ENCODE measurements at regions not wholly inside any gene's neighbourhood (a gene's known extent, or its start where the extent isn't known, plus 50 kb on each side); places are given as distances from the start of the nearest gene placed in this dataset.
"Not testable (repeated sequence)": the region's sequence is repeated elsewhere in the genome, so short reads cannot be mapped to it uniquely, and the experiment has no call there.

DNA sequence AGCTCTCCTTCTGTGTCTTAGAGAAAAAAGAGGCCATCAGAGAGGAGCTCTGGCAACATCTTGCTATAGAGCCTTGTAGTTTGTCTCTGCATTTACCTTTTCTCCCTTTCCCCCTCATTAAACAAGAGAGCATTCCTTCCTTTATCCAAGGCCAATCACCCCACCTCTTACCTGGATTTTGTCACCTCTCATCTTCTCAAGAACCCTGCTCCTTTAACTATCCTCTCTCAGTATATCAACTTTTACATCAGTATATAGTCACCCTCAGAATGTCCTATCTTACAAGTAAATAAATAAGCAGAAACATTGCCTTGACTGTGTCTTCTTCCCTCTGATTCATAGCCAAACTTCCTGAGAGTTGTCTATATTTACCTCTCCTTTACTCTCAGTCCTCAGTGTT, 105.0 kb upstream of the SLC38A2 start:
- Histone ChIP-seq H3K4me1 (ENCODE audit: control insufficient read depth in 2 of 2, insufficient read depth in 2 of 2, low read length in 2 of 2) (peaks cover 8 to 15% of the 10 kb centered on the region in 2 donors), H3K27ac (ENCODE audit: low read depth in 2 of 2, low read length in 2 of 2) (no peak overlapping the region), H3K36me3 (ENCODE audit: control insufficient read depth in 2 of 2, insufficient read depth in 2 of 2, low read length in 2 of 2) (no peaks in the 10 kb centered on the region), H3K9me3 (ENCODE audit: control insufficient read depth in 2 of 2, low read length in 2 of 2) (no peaks in the 10 kb centered on the region), H3K27me3 (ENCODE audit: control insufficient read depth in 2 of 2, insufficient read depth in 2 of 2, low read length in 2 of 2) (no peaks in the 10 kb centered on the region), H3K4me3 (ENCODE audit: low read length in 2 of 2) (no peak overlapping the region), H3K9ac (ENCODE audit: low read depth in 1 of 2, low read length in 2 of 2) (no peak overlapping the region)

GRCh38 chr12:46475972-46476645, 103.5 kb upstream of the SLC38A2 start:
- Histone ChIP-seq H3K4me1 (ENCODE audit: control insufficient read depth in 2 of 2, insufficient read depth in 2 of 2, low read length in 2 of 2) (peaks cover 8 to 15% of the 10 kb centered on the region in 2 donors), H3K9me3 (ENCODE audit: control insufficient read depth in 2 of 2, low read length in 2 of 2) (no peaks in the 10 kb centered on the region), H3K36me3 (ENCODE audit: control insufficient read depth in 2 of 2, insufficient read depth in 2 of 2, low read length in 2 of 2) (no peaks in the 10 kb centered on the region), H3K27me3 (ENCODE audit: control insufficient read depth in 2 of 2, insufficient read depth in 2 of 2, low read length in 2 of 2) (no peaks in the 10 kb centered on the region), H3K27ac (ENCODE audit: low read depth in 2 of 2, low read length in 2 of 2) (no peak overlapping the region), H3K4me3 (ENCODE audit: low read length in 2 of 2) (no peak overlapping the region), H3K9ac (ENCODE audit: low read depth in 1 of 2, low read length in 2 of 2) (no peak overlapping the region)

GRCh38 chr12:46474385-46474784, 101.8 kb upstream of the SLC38A2 start:
- H3K9me3 ChIP-seq (ENCODE audit: control insufficient read depth in 2 of 2, low read length in 2 of 2); H3K27me3 ChIP-seq (ENCODE audit: control insufficient read depth in 2 of 2, insufficient read depth in 2 of 2, low read length in 2 of 2); H3K9ac ChIP-seq (ENCODE audit: low read depth in 1 of 2, low read length in 2 of 2); H3K4me3 ChIP-seq (ENCODE audit: low read length in 2 of 2); H3K36me3 ChIP-seq (ENCODE audit: control insufficient read depth in 2 of 2, insufficient read depth in 2 of 2, low read length in 2 of 2): not testable (repeated sequence)
- peaks cover 8 to 15% of the 10 kb centered on the region in 2 donors for H3K4me1 ChIP-seq (ENCODE audit: control insufficient read depth in 2 of 2, insufficient read depth in 2 of 2, low read length in 2 of 2)
- H3K27ac ChIP-seq (ENCODE audit: low read depth in 2 of 2, low read length in 2 of 2) = peak overlapping the region; percentile 53 to 85

DNA sequence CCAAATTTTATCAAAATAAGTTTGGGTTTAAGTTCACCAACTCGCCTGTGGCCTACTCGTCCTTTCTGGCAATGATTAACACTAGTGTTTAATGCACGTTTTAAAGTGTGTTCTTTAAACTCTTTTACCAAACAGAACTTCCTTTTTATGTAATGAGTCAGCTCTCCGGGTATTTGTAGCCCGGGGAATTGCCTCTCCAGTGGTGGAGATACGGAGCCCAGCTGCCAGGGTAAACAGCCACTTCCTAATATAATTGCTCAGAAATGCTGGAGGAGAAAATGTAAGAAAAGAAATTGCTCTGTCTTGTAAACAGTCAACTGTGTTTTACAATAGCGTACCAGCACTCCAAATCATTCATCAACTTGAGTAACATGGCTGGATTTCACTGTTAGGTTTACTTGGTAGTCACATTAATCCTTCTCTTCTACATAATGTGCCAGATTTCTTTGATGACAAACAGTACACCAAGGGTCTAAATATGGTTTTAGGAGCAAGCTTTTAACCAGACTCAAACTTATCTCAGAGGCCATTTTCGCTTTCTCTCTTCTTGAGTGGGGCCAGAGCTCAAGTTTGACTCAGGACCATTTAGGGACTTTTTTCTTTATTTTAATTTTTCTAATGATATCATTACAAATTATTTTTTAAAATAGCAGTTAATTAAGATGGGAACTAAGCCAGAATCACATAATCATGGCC, 101.2 kb upstream of the SLC38A2 start:
- no peaks in the 10 kb centered on the region for H3K36me3 ChIP-seq (ENCODE audit: control insufficient read depth in 2 of 2, insufficient read depth in 2 of 2, low read length in 2 of 2)
- no peaks in the 10 kb centered on the region for H3K27me3 ChIP-seq (ENCODE audit: control insufficient read depth in 2 of 2, insufficient read depth in 2 of 2, low read length in 2 of 2)
- no peaks in the 10 kb centered on the region for H3K9me3 ChIP-seq (ENCODE audit: control insufficient read depth in 2 of 2, low read length in 2 of 2)
- H3K9ac ChIP-seq (ENCODE audit: low read depth in 1 of 2, low read length in 2 of 2) = no peak overlapping the region
- peak overlapping the region; percentile 26 to 51 for H3K4me3 ChIP-seq (ENCODE audit: low read length in 2 of 2)
- peaks cover 8 to 15% of the 10 kb centered on the region in 2 donors for H3K4me1 ChIP-seq (ENCODE audit: control insufficient read depth in 2 of 2, insufficient read depth in 2 of 2, low read length in 2 of 2)
- H3K27ac ChIP-seq (ENCODE audit: low read depth in 2 of 2, low read length in 2 of 2) = peak overlapping the region; percentile 53 to 85

DNA sequence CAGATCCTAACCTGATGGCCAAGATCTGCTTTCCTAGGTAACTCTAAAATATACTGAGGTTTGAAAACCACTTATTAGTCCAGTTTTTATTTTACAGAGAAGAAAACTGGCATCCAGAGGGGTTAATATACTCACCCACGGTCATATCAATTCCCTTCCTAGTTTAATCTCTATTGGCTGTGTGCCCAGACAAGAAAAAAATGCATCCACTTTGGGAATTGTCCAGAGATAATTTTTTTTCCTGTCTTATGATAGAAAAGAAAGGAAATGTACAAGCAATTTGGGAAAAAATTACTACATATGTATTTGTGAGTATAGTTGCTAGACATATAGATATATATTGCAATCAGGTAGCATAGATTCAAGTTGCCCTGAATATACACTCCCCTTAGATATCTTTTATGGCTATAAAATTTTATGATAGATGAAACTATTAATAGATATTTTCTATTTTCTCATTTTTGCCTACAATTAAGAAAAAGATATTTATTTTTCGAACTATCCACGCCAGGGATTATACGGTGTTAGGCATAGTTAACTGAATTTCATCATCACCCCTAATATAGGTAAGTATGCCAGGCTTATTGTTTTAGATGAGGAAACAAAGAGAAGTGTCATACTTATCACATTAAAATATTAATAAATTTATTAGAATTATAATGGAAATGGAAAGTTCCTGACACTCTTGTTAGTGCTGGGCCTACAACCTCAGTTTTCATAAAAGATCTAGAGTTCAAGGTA, 100.5 kb upstream of the SLC38A2 start:
- no peaks in the 10 kb centered on the region for H3K27me3 ChIP-seq (ENCODE audit: control insufficient read depth in 2 of 2, insufficient read depth in 2 of 2, low read length in 2 of 2)
- no peaks in the 10 kb centered on the region for H3K36me3 ChIP-seq (ENCODE audit: control insufficient read depth in 2 of 2, insufficient read depth in 2 of 2, low read length in 2 of 2)
- peaks cover 8 to 15% of the 10 kb centered on the region in 2 donors for H3K4me1 ChIP-seq (ENCODE audit: control insufficient read depth in 2 of 2, insufficient read depth in 2 of 2, low read length in 2 of 2)
- H3K4me3 ChIP-seq (ENCODE audit: low read length in 2 of 2) = peak overlapping the region in 1 of 2 donors; percentile 51
- H3K9ac ChIP-seq (ENCODE audit: low read depth in 1 of 2, low read length in 2 of 2) = no peak overlapping the region
- no peaks in the 10 kb centered on the region for H3K9me3 ChIP-seq (ENCODE audit: control insufficient read depth in 2 of 2, low read length in 2 of 2)
- peak overlapping the region; percentile 53 to 85 for H3K27ac ChIP-seq (ENCODE audit: low read depth in 2 of 2, low read length in 2 of 2)

DNA sequence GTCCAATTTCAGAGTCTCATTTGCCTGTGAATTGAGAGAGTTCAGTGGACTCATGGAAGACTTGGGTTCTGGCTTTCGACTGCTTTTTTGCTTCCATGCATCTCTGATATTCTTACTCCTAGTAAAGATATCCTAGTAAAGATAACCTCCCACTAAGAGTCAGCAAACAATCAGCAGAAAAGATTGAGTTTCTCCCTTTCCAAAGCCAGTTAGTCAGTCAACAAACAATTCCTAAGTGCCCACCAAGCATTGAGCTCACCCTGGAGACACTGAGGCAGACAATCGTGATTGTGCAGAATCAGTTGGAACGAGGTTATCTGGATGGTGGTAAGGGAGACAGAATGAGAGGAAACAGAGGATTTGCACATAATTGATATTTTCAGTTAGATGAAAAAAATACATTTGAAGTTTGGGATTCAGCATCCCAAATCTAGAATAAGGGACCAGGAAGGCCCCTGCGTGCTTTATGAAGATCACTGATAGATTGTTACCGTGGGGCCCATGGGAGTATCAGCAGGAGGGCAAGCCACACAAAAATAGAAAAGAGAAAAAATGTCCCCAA, 99.7 kb upstream of the SLC38A2 start:
- no peak overlapping the region for H3K4me3 ChIP-seq (ENCODE audit: low read length in 2 of 2)
- no peaks in the 10 kb centered on the region for H3K27me3 ChIP-seq (ENCODE audit: control insufficient read depth in 2 of 2, insufficient read depth in 2 of 2, low read length in 2 of 2)
- H3K9me3 ChIP-seq (ENCODE audit: control insufficient read depth in 2 of 2, low read length in 2 of 2) = no peaks in the 10 kb centered on the region
- no peaks in the 10 kb centered on the region for H3K36me3 ChIP-seq (ENCODE audit: control insufficient read depth in 2 of 2, insufficient read depth in 2 of 2, low read length in 2 of 2)
- peaks cover 8 to 12% of the 10 kb centered on the region in 2 donors for H3K4me1 ChIP-seq (ENCODE audit: control insufficient read depth in 2 of 2, insufficient read depth in 2 of 2, low read length in 2 of 2)
- H3K9ac ChIP-seq (ENCODE audit: low read depth in 1 of 2, low read length in 2 of 2) = no peak overlapping the region
- H3K27ac ChIP-seq (ENCODE audit: low read depth in 2 of 2, low read length in 2 of 2) = no peak overlapping the region

DNA sequence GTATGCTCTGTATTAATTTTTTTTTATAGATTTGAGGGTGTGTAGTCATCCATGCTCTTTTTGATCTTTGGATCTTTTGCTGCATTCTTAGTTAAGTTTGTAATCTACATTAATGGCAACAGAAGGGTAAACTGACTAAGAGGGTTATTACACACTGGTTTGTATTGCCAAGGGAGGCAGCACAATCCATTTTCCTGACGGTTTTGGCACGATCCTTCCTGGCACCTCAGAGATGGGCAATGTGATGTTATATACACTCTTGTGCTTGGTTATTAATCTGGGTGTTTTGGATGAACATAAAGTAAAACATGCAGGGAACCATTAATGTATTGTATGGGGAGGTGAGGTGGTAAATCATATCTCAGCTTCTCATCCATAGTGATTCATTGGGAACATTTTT, 98.8 kb upstream of the SLC38A2 start:
- Histone ChIP-seq H3K9me3 (ENCODE audit: control insufficient read depth in 2 of 2, low read length in 2 of 2) (no peaks in the 10 kb centered on the region), H3K9ac (ENCODE audit: low read depth in 1 of 2, low read length in 2 of 2) (no peak overlapping the region), H3K27ac (ENCODE audit: low read depth in 2 of 2, low read length in 2 of 2) (no peak overlapping the region), H3K27me3 (ENCODE audit: control insufficient read depth in 2 of 2, insufficient read depth in 2 of 2, low read length in 2 of 2) (no peaks in the 10 kb centered on the region), H3K4me1 (ENCODE audit: control insufficient read depth in 2 of 2, insufficient read depth in 2 of 2, low read length in 2 of 2) (peaks cover 8 to 12% of the 10 kb centered on the region in 2 donors), H3K4me3 (ENCODE audit: low read length in 2 of 2) (no peak overlapping the region), H3K36me3 (ENCODE audit: control insufficient read depth in 2 of 2, insufficient read depth in 2 of 2, low read length in 2 of 2) (no peaks in the 10 kb centered on the region)

- no peak overlapping the region for H3K9ac ChIP-seq (ENCODE audit: low read depth in 1 of 2, low read length in 2 of 2)
- no peaks in the 10 kb centered on the region for H3K9me3 ChIP-seq (ENCODE audit: control insufficient read depth in 2 of 2, low read length in 2 of 2)
- no peaks in the 10 kb centered on the region for H3K27me3 ChIP-seq (ENCODE audit: control insufficient read depth in 2 of 2, insufficient read depth in 2 of 2, low read length in 2 of 2)
- peaks cover 8 to 12% of the 10 kb centered on the region in 2 donors for H3K4me1 ChIP-seq (ENCODE audit: control insufficient read depth in 2 of 2, insufficient read depth in 2 of 2, low read length in 2 of 2)
- H3K27ac ChIP-seq (ENCODE audit: low read depth in 2 of 2, low read length in 2 of 2) = no peak overlapping the region
- no peak overlapping the region for H3K4me3 ChIP-seq (ENCODE audit: low read length in 2 of 2)
- no peaks in the 10 kb centered on the region for H3K36me3 ChIP-seq (ENCODE audit: control insufficient read depth in 2 of 2, insufficient read depth in 2 of 2, low read length in 2 of 2)
These were observed 98.4 kb upstream of the SLC38A2 start for GRCh38 chr12:46470975-46471374.

DNA sequence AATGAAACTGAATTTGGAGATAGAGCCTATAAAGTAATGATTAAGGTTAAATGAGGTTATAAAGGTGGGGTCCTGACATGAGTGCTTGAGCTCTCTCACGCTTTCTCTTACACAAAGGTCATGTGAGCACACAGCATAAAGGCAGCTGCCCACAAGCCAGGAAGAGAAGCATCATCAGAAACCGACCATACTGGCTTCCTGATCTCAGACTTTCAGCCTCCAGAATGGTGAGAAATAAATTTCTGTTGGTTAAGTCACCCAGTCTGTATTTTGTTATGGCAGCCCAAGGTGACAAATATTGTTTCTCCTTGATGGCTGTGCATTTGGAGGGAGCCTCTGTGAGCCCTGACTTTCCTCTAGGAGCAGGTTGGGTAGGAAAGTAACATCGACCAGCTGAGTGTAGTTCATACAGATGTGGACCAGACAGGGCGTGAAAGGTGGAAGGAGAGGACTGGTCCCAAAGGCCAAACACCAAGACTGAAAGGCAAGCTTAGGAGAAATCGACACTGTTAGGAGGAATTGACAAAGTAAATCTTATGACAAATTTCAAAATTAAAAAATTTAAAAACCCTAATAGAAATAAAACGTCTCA, 97.6 kb upstream of the SLC38A2 start:
- no peaks in the 10 kb centered on the region for H3K9me3 ChIP-seq (ENCODE audit: control insufficient read depth in 2 of 2, low read length in 2 of 2)
- no peaks in the 10 kb centered on the region for H3K27me3 ChIP-seq (ENCODE audit: control insufficient read depth in 2 of 2, insufficient read depth in 2 of 2, low read length in 2 of 2)
- H3K4me1 ChIP-seq (ENCODE audit: control insufficient read depth in 2 of 2, insufficient read depth in 2 of 2, low read length in 2 of 2) = peaks cover 8 to 12% of the 10 kb centered on the region in 2 donors
- no peak overlapping the region for H3K4me3 ChIP-seq (ENCODE audit: low read length in 2 of 2)
- no peak overlapping the region for H3K27ac ChIP-seq (ENCODE audit: low read depth in 2 of 2, low read length in 2 of 2)
- H3K36me3 ChIP-seq (ENCODE audit: control insufficient read depth in 2 of 2, insufficient read depth in 2 of 2, low read length in 2 of 2) = no peaks in the 10 kb centered on the region
- H3K9ac ChIP-seq (ENCODE audit: low read depth in 1 of 2, low read length in 2 of 2) = no peak overlapping the region

Measured in mucosa of rectum (tissue), 2 donors.